ENCODE measurements at regions not wholly inside any gene's neighbourhood (a gene's known extent, or its start where the extent isn't known, plus 50 kb on each side); places are given as distances from the start of the nearest gene placed in this dataset.

GRCh38 chrX:74220277-74220676 is 83.7 kb upstream of the ZCCHC13 start:
- BruUV-seq (replicated peaks): no TSS peak

More at GRCh38 chrX:74220277-74220676, 83.7 kb upstream of the ZCCHC13 start:
- Histone ChIP-seq H3K18ac (ENCODE audit: low read depth, low read length) (no peak overlapping the region), H3K56ac (ENCODE audit: extremely low read depth, insufficient read depth, low read length) (no peak overlapping the region), H2AFZ (replicated peaks; ENCODE audit: low read length, poor library complexity) (no peak overlapping the region), H2BK20ac (ENCODE audit: low read depth, low read length) (no peak overlapping the region), H4K91ac (ENCODE audit: insufficient read depth, low read depth, low read length) (no peak overlapping the region), H3K23ac (ENCODE audit: low read depth, low read length) (no peak overlapping the region), H2BK5ac (ENCODE audit: low read depth, low read length, poor library complexity, severe bottlenecking) (no peak overlapping the region), H3K27ac (ENCODE audit: insufficient read depth, low read length) (no peak overlapping the region), H3K9ac (ENCODE audit: low read depth, low read length) (no peak overlapping the region), H3K14ac (replicated peaks; ENCODE audit: low read depth, low read length) (no peak overlapping the region), H3K9me3 (ENCODE audit: control insufficient read depth, insufficient read depth, low read length) (no peaks in the 10 kb centered on the region; the same call in 1 of the 2 replicates), H3K79me1 (ENCODE audit: low read depth in 1 of 2, low read length in 2 of 2) (peaks cover 3 to 9% of the 10 kb centered on the region in 2 experiments; a peak in 2 of 4 replicates), H3K4me3 (ENCODE audit: insufficient read depth, low read depth, low read length) (no peak overlapping the region), H3K9me1 (ENCODE audit: insufficient read depth, low read length) (no peaks in the 10 kb centered on the region), H3K4me1 (ENCODE audit: control insufficient read depth, insufficient read depth, low read length) (no peaks in the 10 kb centered on the region), H2AK9ac (replicated peaks; ENCODE audit: low read depth, low read length, poor library complexity) (no peak overlapping the region), H4K8ac (ENCODE audit: low read depth in 2 of 2, low read length in 2 of 2) (no peak overlapping the region), H2BK15ac (ENCODE audit: low read depth, low read length) (no peak overlapping the region), H3K4ac (ENCODE audit: low read depth, low read length) (no peak overlapping the region), H3K4me2 (ENCODE audit: low read depth, low read length) (no peak overlapping the region), H3K27me3 (ENCODE audit: control insufficient read depth, insufficient read depth, low read length) (no peaks in the 10 kb centered on the region; the same call in 1 of the 2 replicates), H4K5ac (ENCODE audit: low read depth, low read length) (no peak overlapping the region), H3K36me3 (ENCODE audit: control insufficient read depth, insufficient read depth, low read length) (peaks cover 10% of the 10 kb centered on the region), H2BK120ac (ENCODE audit: low read depth, low read length) (no peak overlapping the region), H4K20me1 (ENCODE audit: insufficient read depth, low read length) (no peaks in the 10 kb centered on the region), H2AK5ac (ENCODE audit: low read depth, low read length) (no peak overlapping the region)
- ChIA-PET CTCF (no interaction called here), POLR2A (ENCODE audit: unreplicated experiment) (no interaction called here)
- dilution Hi-C loops (cut with HindIII; ENCODE audit: low sequenced_read_pairs, unreplicated experiment): no loop called here
- in situ Hi-C loops (cut with MboI; ENCODE audit: low sequenced_read_pairs): no loop called here
- intact Hi-C loops (cut with micrococcal nuclease): no loop called here
- TF ChIP-seq BHLHE40 (IDR thresholded peaks at IDR 0.05; ENCODE audit: low read depth, low read length) (no peak), MAZ (IDR thresholded peaks at IDR 0.05; ENCODE audit: borderline replicate concordance, low read depth, low read length) (no peak)
- ATAC-seq (ENCODE audit: low read depth): no peak
- 57% methylated on average over 1 of the region's 2 CpGs; no CpG with 5 or more reads in 1 of the 2 experiments for WGBS, 2 experiments (ENCODE audit: extremely low coverage in 2 of 2, insufficient read length in 1 of 2)
- no peak for DNase-seq

Data from IMR-90 (cell line).